SK-N-SH (cell line): ENCODE measurements at regions not wholly inside any gene's neighbourhood (a gene's known extent, or its start where the extent isn't known, plus 50 kb on each side); places are given as distances from the start of the nearest gene placed in this dataset.

Experiments
- CTCF ChIA-PET: fragments of 300-600, 350-600 bp; formaldehyde crosslinking; extraction: SDS; loops from one replicate; lab custom pipeline; 2021; lab: Yijun Ruan, JAX
- POLR2A ChIA-PET: fragments of 350-600 bp; sonication (Branson Sonifier 250); formaldehyde crosslinking; extraction: SDS; loops from one replicate; lab custom pipeline; 2020; ENCODE audit warnings: antibody characterized with exemption, inconsistent platforms; lab: Yijun Ruan, JAX
- DNase-seq: peaks from one replicate; pipeline ENCODE4 v3.0.0; 2012
- H2AFZ ChIP-seq: fragments of 200-600 bp; sonication (generic); 2 replicates; pipeline ENCODE4 v1.8.1; 2016; ENCODE audit warnings: antibody characterized with exemption, mild to moderate bottlenecking, low read depth
- H3F3A ChIP-seq: fragments of 200-600 bp; sonication (generic); replicated peaks from 2 replicates; pipeline ENCODE3; 2016; ENCODE audit warnings: antibody characterized with exemption, mild to moderate bottlenecking; ENCODE audit not compliant: insufficient read depth
- H3K27ac ChIP-seq, 2 experiments: fragments of 200-500 bp in 1 of 2; fragments of 200-600 bp in 1 of 2; sonication (Bioruptor generic) in 1 of 2; sonication (generic), shearing (Covaris generic) in 1 of 2; 2 replicates each; pipeline versions ENCODE4 v1.5.1 to v1.6.1; 2014 to 2016; ENCODE audit warnings: low read depth in 2 of 2, inconsistent platforms in 1 of 2, low read length in 1 of 2, mild to moderate bottlenecking in 1 of 2, mixed read lengths in 1 of 2
- H3K27me3 ChIP-seq: fragments of 200-600 bp; sonication (generic), shearing (Covaris generic); 2 replicates; pipeline ENCODE4 v1.6.1; 2016; ENCODE audit warnings: mixed run types; ENCODE audit not compliant: insufficient read depth
- H3K36me3 ChIP-seq, 2 experiments: fragments of 200-500 bp in 1 of 2; fragments of 200-600 bp in 1 of 2; sonication (Bioruptor generic) in 1 of 2; sonication (generic) in 1 of 2; replicated peaks in 1 of 2; 2 replicates each; pipeline versions ENCODE3 to v1.5.1; 2014 to 2016; ENCODE audit warnings: low read length in 1 of 2, mild to moderate bottlenecking in 1 of 2; ENCODE audit not compliant: insufficient read depth in 2 of 2, control insufficient read depth in 1 of 2
- H3K4me1 ChIP-seq, 2 experiments: fragments of 200-500 bp in 1 of 2; fragments of 200-600 bp in 1 of 2; sonication (Bioruptor generic) in 1 of 2; sonication (generic), shearing (Covaris generic) in 1 of 2; 2 replicates each; pipeline versions ENCODE4 v1.5.1 to v1.6.1; 2014 to 2016; ENCODE audit warnings: low read depth in 1 of 2, low read length in 1 of 2, mixed run types in 1 of 2; ENCODE audit not compliant: insufficient read depth in 2 of 2, control insufficient read depth in 1 of 2
- H3K4me2 ChIP-seq: fragments of 200-600 bp; sonication (generic), shearing (Covaris generic); 2 replicates; pipeline ENCODE4 v1.6.1; 2017; ENCODE audit warnings: mixed run types
- H3K4me3 ChIP-seq, 2 experiments: fragments of 200-500 bp in 1 of 2; fragments of 200-600 bp in 1 of 2; sonication (Bioruptor generic) in 1 of 2; sonication (generic), shearing (Covaris generic) in 1 of 2; 2 replicates each; pipeline versions ENCODE4 v1.5.1 to v1.8.1; 2014 to 2016; ENCODE audit warnings: low read depth in 2 of 2, inconsistent platforms in 1 of 2, low read length in 1 of 2, mild to moderate bottlenecking in 1 of 2, mixed read lengths in 1 of 2, moderate library complexity in 1 of 2
- H3K79me2 ChIP-seq: fragments of 200-600 bp; sonication (generic); 2 replicates; pipeline ENCODE4 v1.8.1; 2017; ENCODE audit warnings: mild to moderate bottlenecking; ENCODE audit not compliant: insufficient read depth
- H3K9ac ChIP-seq: fragments of 200-600 bp; sonication (generic); 2 replicates; pipeline ENCODE4 v1.6.1; 2017; ENCODE audit warnings: mixed run types
- H3K9me2 ChIP-seq: fragments of 200-600 bp; sonication (generic); 2 replicates; pipeline ENCODE4 v1.6.1; 2017; ENCODE audit warnings: mixed run types
- H3K9me3 ChIP-seq: fragments of 200-600 bp; sonication (generic); 2 replicates; pipeline ENCODE4 v1.6.1; 2017; ENCODE audit warnings: mixed run types, mild to moderate bottlenecking, moderate library complexity
- H4K20me1 ChIP-seq: fragments of 200-600 bp; sonication (generic); 2 replicates; pipeline ENCODE4 v1.6.1; 2017; ENCODE audit warnings: mild to moderate bottlenecking, mixed run types; ENCODE audit not compliant: insufficient read depth
- CHD2 ChIP-seq: fragments of 150-350 bp; IDR thresholded peaks from 2 replicates; pipeline ENCODE4 v1.6.1; 2018; ENCODE audit warnings: low read length; ENCODE audit not compliant: partially characterized antibody
- ELF1 ChIP-seq: IDR thresholded peaks from 2 replicates; pipeline ENCODE4 v1.4.0; 2012
- EZH2phosphoT487 ChIP-seq: fragments of 200-600 bp; sonication (generic); IDR thresholded peaks from 2 replicates; pipeline ENCODE4 v1.6.1; 2017; ENCODE audit warnings: low read depth, mixed run types, mild to moderate bottlenecking, antibody characterized with exemption, moderate library complexity, borderline replicate concordance
- IRF3 ChIP-seq: fragments of 150-350 bp; IDR thresholded peaks from 2 replicates; pipeline ENCODE4 v1.6.1; 2016; ENCODE audit warnings: mild to moderate bottlenecking, low read depth, low read length
- MAX ChIP-seq: IDR thresholded peaks from 2 replicates; pipeline ENCODE4 v1.4.0; 2012; ENCODE audit warnings: low read depth
- NFIC ChIP-seq: IDR thresholded peaks from 2 replicates; pipeline ENCODE4 v1.4.0; 2012; ENCODE audit warnings: borderline replicate concordance
- NRF1 ChIP-seq: IDR thresholded peaks from 2 replicates; pipeline ENCODE4 v1.6.1; 2012; ENCODE audit warnings: low read depth, mild to moderate bottlenecking, low read length
- PBX3 ChIP-seq: IDR thresholded peaks from 2 replicates; pipeline ENCODE4; 2012
- RCOR1 ChIP-seq: fragments of 150-350 bp; IDR thresholded peaks from 2 replicates; pipeline ENCODE4 v1.6.1; 2017; ENCODE audit warnings: antibody characterized with exemption, low read length
- RFX5 ChIP-seq: IDR thresholded peaks from 2 replicates; pipeline ENCODE4 v1.6.1; 2012; ENCODE audit warnings: mild to moderate bottlenecking, improper control_type of control experiment, low read length
- TEAD4 ChIP-seq: IDR thresholded peaks from 2 replicates; pipeline ENCODE4 v1.4.0; 2012; ENCODE audit warnings: mild to moderate bottlenecking, borderline replicate concordance; ENCODE audit not compliant: insufficient read depth
- YY1 ChIP-seq: IDR thresholded peaks from 2 replicates; pipeline ENCODE4 v1.4.0; 2012; ENCODE audit warnings: low read depth, mild to moderate bottlenecking
- WGBS: methylation state at CpG from one replicate; pipeline ENCODE4 v1.1.6; 2017; ENCODE audit warnings: low lambda C conversion rate; 5-methylcytosine and 5-hydroxymethylcytosine counted together
- TF ChIP-seq, protein P1 (sequence below): IDR thresholded peaks from 2 replicates; pipeline ENCODE4 v1.6.1; 2012; ENCODE audit warnings: mild to moderate bottlenecking, low read depth, low read length, moderate library complexity
- TF ChIP-seq, protein P2 (sequence below): IDR thresholded peaks from 2 replicates; pipeline ENCODE4 v1.4.0; 2012; ENCODE audit warnings: low read depth, borderline replicate concordance

GRCh38 chr4:134747108-134747805, 545.7 kb upstream of the PABPC4L start:
- Histone ChIP-seq H3K27me3 (no peaks in the 10 kb centered on the region), H3K79me2 (no peaks in the 10 kb centered on the region), H3K4me1 (no peaks in the 10 kb centered on the region), H3F3A (no peaks in the 10 kb centered on the region), H2AFZ (no peak overlapping the region), H4K20me1 (no peaks in the 10 kb centered on the region), H3K36me3 (no peaks in the 10 kb centered on the region), H3K9me2 (no peaks in the 10 kb centered on the region), H3K9me3 (no peaks in the 10 kb centered on the region), H3K4me3 (no peak overlapping the region), H3K27ac (no peak overlapping the region), H3K9ac (no peak overlapping the region), H3K4me2 (no peak overlapping the region)
- ChIA-PET POLR2A (no interaction called here), CTCF (interaction anchor here (1.1 kb wide), 1 partner anchor 13 kb away, joined by 4 read pairs; no protein-coding TSS in a partner anchor)
- no peak for TF ChIP-seq TEAD4
- no peak for TF ChIP-seq EZH2phosphoT487
- TF ChIP-seq, protein P1, sequence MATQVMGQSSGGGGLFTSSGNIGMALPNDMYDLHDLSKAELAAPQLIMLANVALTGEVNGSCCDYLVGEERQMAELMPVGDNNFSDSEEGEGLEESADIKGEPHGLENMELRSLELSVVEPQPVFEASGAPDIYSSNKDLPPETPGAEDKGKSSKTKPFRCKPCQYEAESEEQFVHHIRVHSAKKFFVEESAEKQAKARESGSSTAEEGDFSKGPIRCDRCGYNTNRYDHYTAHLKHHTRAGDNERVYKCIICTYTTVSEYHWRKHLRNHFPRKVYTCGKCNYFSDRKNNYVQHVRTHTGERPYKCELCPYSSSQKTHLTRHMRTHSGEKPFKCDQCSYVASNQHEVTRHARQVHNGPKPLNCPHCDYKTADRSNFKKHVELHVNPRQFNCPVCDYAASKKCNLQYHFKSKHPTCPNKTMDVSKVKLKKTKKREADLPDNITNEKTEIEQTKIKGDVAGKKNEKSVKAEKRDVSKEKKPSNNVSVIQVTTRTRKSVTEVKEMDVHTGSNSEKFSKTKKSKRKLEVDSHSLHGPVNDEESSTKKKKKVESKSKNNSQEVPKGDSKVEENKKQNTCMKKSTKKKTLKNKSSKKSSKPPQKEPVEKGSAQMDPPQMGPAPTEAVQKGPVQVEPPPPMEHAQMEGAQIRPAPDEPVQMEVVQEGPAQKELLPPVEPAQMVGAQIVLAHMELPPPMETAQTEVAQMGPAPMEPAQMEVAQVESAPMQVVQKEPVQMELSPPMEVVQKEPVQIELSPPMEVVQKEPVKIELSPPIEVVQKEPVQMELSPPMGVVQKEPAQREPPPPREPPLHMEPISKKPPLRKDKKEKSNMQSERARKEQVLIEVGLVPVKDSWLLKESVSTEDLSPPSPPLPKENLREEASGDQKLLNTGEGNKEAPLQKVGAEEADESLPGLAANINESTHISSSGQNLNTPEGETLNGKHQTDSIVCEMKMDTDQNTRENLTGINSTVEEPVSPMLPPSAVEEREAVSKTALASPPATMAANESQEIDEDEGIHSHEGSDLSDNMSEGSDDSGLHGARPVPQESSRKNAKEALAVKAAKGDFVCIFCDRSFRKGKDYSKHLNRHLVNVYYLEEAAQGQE = no peak
- no peak for TF ChIP-seq NFIC
- TF ChIP-seq NRF1 = no peak
- no peak for TF ChIP-seq RCOR1
- TF ChIP-seq CHD2 = no peak
- TF ChIP-seq YY1 = no peak
- no peak for TF ChIP-seq RFX5
- TF ChIP-seq PBX3 = no peak
- no peak for TF ChIP-seq MAX
- TF ChIP-seq, protein P2, sequence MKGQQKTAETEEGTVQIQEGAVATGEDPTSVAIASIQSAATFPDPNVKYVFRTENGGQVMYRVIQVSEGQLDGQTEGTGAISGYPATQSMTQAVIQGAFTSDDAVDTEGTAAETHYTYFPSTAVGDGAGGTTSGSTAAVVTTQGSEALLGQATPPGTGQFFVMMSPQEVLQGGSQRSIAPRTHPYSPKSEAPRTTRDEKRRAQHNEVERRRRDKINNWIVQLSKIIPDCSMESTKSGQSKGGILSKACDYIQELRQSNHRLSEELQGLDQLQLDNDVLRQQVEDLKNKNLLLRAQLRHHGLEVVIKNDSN = no peak
- TF ChIP-seq ELF1 = no peak
- no peak for TF ChIP-seq IRF3
- 12% methylated on average over 6 of the region's 6 CpGs for WGBS
- no peak for DNase-seq
